ENCODE measurements at regions not wholly inside any gene's neighbourhood (a gene's known extent, or its start where the extent isn't known, plus 50 kb on each side); places are given as distances from the start of the nearest gene placed in this dataset.

- ATAC-seq = no peak
- WGBS = 86% methylated on average over 6 of the region's 6 CpGs
Measured at GRCh38 chr9:18233776-18234445, 240.0 kb upstream of the ADAMTSL1 start.

GRCh38 chr9:18235181-18235908, 238.6 kb upstream of the ADAMTSL1 start:
- WGBS = 92% methylated on average over 6 of the region's 6 CpGs
- no peaks in the 10 kb centered on the region for H3K4me1 ChIP-seq (ENCODE audit: control insufficient read depth, insufficient read depth, low read length)
- intact Hi-C loops (cut with DNase I) = loop anchor here in 1 of 4 donors (10.0 kb wide), 1 partner anchor 51 kb away; no protein-coding TSS in a partner anchor
- no peak overlapping the region for H3K4me3 ChIP-seq (ENCODE audit: low read length)
- ATAC-seq (no peak), DNase-seq (no peak)
- H3K27me3 ChIP-seq (ENCODE audit: control insufficient read depth, insufficient read depth) = no peaks in the 10 kb centered on the region
- H3K9me3 ChIP-seq (ENCODE audit: control insufficient read depth, low read length) = no peaks in the 10 kb centered on the region
- no peak overlapping the region for H3K27ac ChIP-seq (ENCODE audit: low read length)

More at GRCh38 chr9:18233776-18234445, 240.0 kb upstream of the ADAMTSL1 start:
- Histone ChIP-seq H3K27me3 (ENCODE audit: control insufficient read depth, insufficient read depth) (no peaks in the 10 kb centered on the region), H3K27ac (ENCODE audit: low read length) (no peak overlapping the region), H3K4me1 (ENCODE audit: control insufficient read depth, insufficient read depth, low read length) (no peaks in the 10 kb centered on the region), H3K4me3 (ENCODE audit: low read length) (no peak overlapping the region), H3K9me3 (ENCODE audit: control insufficient read depth, low read length) (no peaks in the 10 kb centered on the region)
- intact Hi-C loops (cut with DNase I) = loop anchor here in 1 of 4 donors (10.0 kb wide), 1 partner anchor 49 kb away; no protein-coding TSS in a partner anchor
- DNase-seq = no peak

GRCh38 chr9:18236336-18236735, 237.6 kb upstream of the ADAMTSL1 start:
- H3K27ac ChIP-seq (ENCODE audit: low read length) = no peak overlapping the region
- H3K4me3 ChIP-seq (ENCODE audit: low read length) = no peak overlapping the region
- no peaks in the 10 kb centered on the region for H3K4me1 ChIP-seq (ENCODE audit: control insufficient read depth, insufficient read depth, low read length)
- ATAC-seq (no peak), DNase-seq (no peak)
- 94% methylated on average over 3 of the region's 3 CpGs for WGBS
- H3K9me3 ChIP-seq (ENCODE audit: control insufficient read depth, low read length) = no peaks in the 10 kb centered on the region
- no peaks in the 10 kb centered on the region for H3K27me3 ChIP-seq (ENCODE audit: control insufficient read depth, insufficient read depth)
- intact Hi-C loops (cut with DNase I) = loop anchor here in 1 of 4 donors (10.0 kb wide), 1 partner anchor 52 kb away; no protein-coding TSS in a partner anchor

GRCh38 chr9:18237776-18238175, 236.2 kb upstream of the ADAMTSL1 start:
- no peak for ATAC-seq

GRCh38 chr9:18238254-18238653, 235.7 kb upstream of the ADAMTSL1 start:
- Histone ChIP-seq H3K4me1 (ENCODE audit: control insufficient read depth, insufficient read depth, low read length) (no peaks in the 10 kb centered on the region), H3K9me3 (ENCODE audit: control insufficient read depth, low read length) (no peaks in the 10 kb centered on the region), H3K27me3 (ENCODE audit: control insufficient read depth, insufficient read depth) (no peaks in the 10 kb centered on the region), H3K4me3 (ENCODE audit: low read length) (no peak overlapping the region), H3K27ac (ENCODE audit: low read length) (no peak overlapping the region)
- ATAC-seq = peak in 1 of 2 donors; percentile 85
- no peak for DNase-seq
- WGBS = 54% methylated on average over 2 of the region's 2 CpGs
- intact Hi-C loops (cut with DNase I) = loop anchor here in 1 of 4 donors (10.0 kb wide), 1 partner anchor 53 kb away; no protein-coding TSS in a partner anchor

More at GRCh38 chr9:18237776-18238175, 236.2 kb upstream of the ADAMTSL1 start:
- Histone ChIP-seq H3K4me1 (ENCODE audit: control insufficient read depth, insufficient read depth, low read length) (no peaks in the 10 kb centered on the region), H3K27ac (ENCODE audit: low read length) (no peak overlapping the region), H3K9me3 (ENCODE audit: control insufficient read depth, low read length) (no peaks in the 10 kb centered on the region), H3K27me3 (ENCODE audit: control insufficient read depth, insufficient read depth) (no peaks in the 10 kb centered on the region), H3K4me3 (ENCODE audit: low read length) (no peak overlapping the region)
- no peak for DNase-seq
- intact Hi-C loops (cut with DNase I) = loop anchor here in 1 of 4 donors (10.0 kb wide), 1 partner anchor 53 kb away; no protein-coding TSS in a partner anchor
- WGBS = 87% methylated on average over 3 of the region's 3 CpGs

GRCh38 chr9:18238752-18239447, 235.1 kb upstream of the ADAMTSL1 start:
- no peak for DNase-seq
- intact Hi-C loops (cut with DNase I) = loop anchor here in 1 of 4 donors (10.0 kb wide), 1 partner anchor 54 kb away; no protein-coding TSS in a partner anchor
- no peak for ATAC-seq
- H3K4me3 ChIP-seq (ENCODE audit: low read length) = no peak overlapping the region
- no peak overlapping the region for H3K27ac ChIP-seq (ENCODE audit: low read length)
- no peaks in the 10 kb centered on the region for H3K27me3 ChIP-seq (ENCODE audit: control insufficient read depth, insufficient read depth)
- no peaks in the 10 kb centered on the region for H3K4me1 ChIP-seq (ENCODE audit: control insufficient read depth, insufficient read depth, low read length)
- H3K9me3 ChIP-seq (ENCODE audit: control insufficient read depth, low read length) = no peaks in the 10 kb centered on the region
- 96% methylated on average over 1 of the region's 1 CpG for WGBS

GRCh38 chr9:18240213-18240612, 233.7 kb upstream of the ADAMTSL1 start:
- ATAC-seq (no peak), DNase-seq (no peak)
- Histone ChIP-seq H3K9me3 (ENCODE audit: control insufficient read depth, low read length) (no peaks in the 10 kb centered on the region), H3K27ac (ENCODE audit: low read length) (no peak overlapping the region), H3K27me3 (ENCODE audit: control insufficient read depth, insufficient read depth) (no peaks in the 10 kb centered on the region), H3K4me3 (ENCODE audit: low read length) (no peak overlapping the region), H3K4me1 (ENCODE audit: control insufficient read depth, insufficient read depth, low read length) (no peaks in the 10 kb centered on the region)
- WGBS = 37% methylated on average over 2 of the region's 2 CpGs
- intact Hi-C loops (cut with DNase I) = no loop called here

- intact Hi-C loops (cut with DNase I) = no loop called here
- Histone ChIP-seq H3K27ac (ENCODE audit: low read length) (no peak overlapping the region), H3K4me1 (ENCODE audit: control insufficient read depth, insufficient read depth, low read length) (no peaks in the 10 kb centered on the region), H3K27me3 (ENCODE audit: control insufficient read depth, insufficient read depth) (no peaks in the 10 kb centered on the region), H3K9me3 (ENCODE audit: control insufficient read depth, low read length) (no peaks in the 10 kb centered on the region), H3K4me3 (ENCODE audit: low read length) (no peak overlapping the region)
- DNase-seq (no peak), ATAC-seq (no peak)
- WGBS = 73% methylated on average over 4 of the region's 4 CpGs
Measured at GRCh38 chr9:18245911-18246310, 228.0 kb upstream of the ADAMTSL1 start.

- no peak for DNase-seq
- H3K4me1 ChIP-seq (ENCODE audit: control insufficient read depth, insufficient read depth, low read length) = no peaks in the 10 kb centered on the region
- no peak for ATAC-seq
Measured at GRCh38 chr9:18250053-18250452, 223.9 kb upstream of the ADAMTSL1 start.

GRCh38 chr9:18253950-18254349, 220.0 kb upstream of the ADAMTSL1 start:
- Histone ChIP-seq H3K4me3 (ENCODE audit: low read length) (no peak overlapping the region), H3K27ac (ENCODE audit: low read length) (no peak overlapping the region), H3K9me3 (ENCODE audit: control insufficient read depth, low read length) (no peaks in the 10 kb centered on the region), H3K27me3 (ENCODE audit: control insufficient read depth, insufficient read depth) (no peaks in the 10 kb centered on the region), H3K4me1 (ENCODE audit: control insufficient read depth, insufficient read depth, low read length) (peaks cover 2% of the 10 kb centered on the region)
- intact Hi-C loops (cut with DNase I) = loop anchor here in 2 of 4 donors (10.0 kb wide), 2 partner anchors 191 to 771 kb away; no protein-coding TSS in a partner anchor
- no peak for DNase-seq
- no peak for ATAC-seq
- 87% methylated on average over 9 of the region's 9 CpGs for WGBS

More at GRCh38 chr9:18250053-18250452, 223.9 kb upstream of the ADAMTSL1 start:
- H3K4me3 ChIP-seq (ENCODE audit: low read length) = no peak overlapping the region
- H3K9me3 ChIP-seq (ENCODE audit: control insufficient read depth, low read length) = no peaks in the 10 kb centered on the region
- H3K27me3 ChIP-seq (ENCODE audit: control insufficient read depth, insufficient read depth) = no peaks in the 10 kb centered on the region
- intact Hi-C loops (cut with DNase I) = loop anchor here in 2 of 4 donors (10.0 kb wide), 2 partner anchors 195 to 775 kb away; no protein-coding TSS in a partner anchor
- no peak overlapping the region for H3K27ac ChIP-seq (ENCODE audit: low read length)

All from right cardiac atrium (tissue), 5 donors.